GM23338 (cell line): ENCODE measurements at regions not wholly inside any gene's neighbourhood (a gene's known extent, or its start where the extent isn't known, plus 50 kb on each side); places are given as distances from the start of the nearest gene placed in this dataset.

Experiments
- ATAC-seq: fragments of 200-7000 bp; cut with Tn5 transposase; 3 replicates; pipeline ENCODE4 v1.9.1; 2020
- DNase-seq: peaks from one replicate; pipeline ENCODE4 v3.0.0-alpha.2; 2015; ENCODE audit warnings: low spot score
- H2AFZ ChIP-seq: fragments of 200-600 bp; sonication (generic); 2 replicates; pipeline ENCODE4 v1.8.0; 2016; ENCODE audit warnings: antibody characterized with exemption, mild to moderate bottlenecking, moderate library complexity
- H3F3A ChIP-seq: fragments of 200-600 bp; sonication (generic); replicated peaks from 2 replicates; pipeline ENCODE4 v1.8.0; 2017; ENCODE audit warnings: antibody characterized with exemption, mixed run types, low read depth
- H3K27ac ChIP-seq: fragments of 200-600 bp; sonication (generic); 2 replicates; pipeline ENCODE4 v1.6.1; 2016; ENCODE audit warnings: low read depth
- H3K27me3 ChIP-seq: fragments of 200-600 bp; sonication (generic); 2 replicates; pipeline ENCODE4 v1.8.0; 2016; ENCODE audit warnings: mild to moderate bottlenecking, mixed run types, moderate library complexity; ENCODE audit not compliant: insufficient read depth
- H3K36me3 ChIP-seq: fragments of 200-600 bp; sonication (generic); 2 replicates; pipeline ENCODE4 v1.8.0; 2016; ENCODE audit warnings: mild to moderate bottlenecking; ENCODE audit not compliant: insufficient read depth
- H3K4me1 ChIP-seq: fragments of 200-600 bp; sonication (generic); 2 replicates; pipeline ENCODE4 v1.8.0; 2016; ENCODE audit warnings: mild to moderate bottlenecking, moderate library complexity; ENCODE audit not compliant: insufficient read depth
- H3K4me2 ChIP-seq: fragments of 200-600 bp; sonication (generic); 2 replicates; pipeline ENCODE4 v1.7.1; 2017; ENCODE audit warnings: mixed run types
- H3K4me3 ChIP-seq: fragments of 200-600 bp; sonication (generic); 2 replicates; pipeline ENCODE4 v1.6.1; 2016; ENCODE audit warnings: mixed run types
- H3K79me2 ChIP-seq: fragments of 200-600 bp; sonication (generic); replicated peaks from 2 replicates; pipeline ENCODE4 v1.8.0; 2017; ENCODE audit warnings: mild to moderate bottlenecking; ENCODE audit not compliant: insufficient read depth
- H3K9me2 ChIP-seq: fragments of 200-600 bp; sonication (generic); 2 replicates; pipeline ENCODE4 v1.8.0; 2017; ENCODE audit not compliant: insufficient read depth
- H4K20me1 ChIP-seq: fragments of 200-600 bp; sonication (generic); replicated peaks from 2 replicates; pipeline ENCODE4 v1.8.0; 2017; ENCODE audit warnings: mild to moderate bottlenecking; ENCODE audit not compliant: insufficient read depth
- H3K27ac Mint-ChIP-seq: 2 replicates; pipeline ENCODE4 v1.8.0; 2020; ENCODE audit warnings: inconsistent platforms, mild to moderate bottlenecking, moderate library complexity, mixed read lengths
- H3K27me3 Mint-ChIP-seq: 3 replicates; pipeline ENCODE4 v1.8.0; 2022; ENCODE audit warnings: low read depth, mild to moderate bottlenecking, moderate library complexity, mixed read lengths, inconsistent platforms; ENCODE audit not compliant: insufficient read depth, poor library complexity
- H3K36me3 Mint-ChIP-seq: 3 replicates; pipeline ENCODE4 v1.8.0; 2021; ENCODE audit warnings: low read depth, mild to moderate bottlenecking, inconsistent platforms, moderate library complexity, mixed read lengths
- H3K4me1 Mint-ChIP-seq: 3 replicates; pipeline ENCODE4 v1.8.0; 2020; ENCODE audit warnings: mild to moderate bottlenecking, inconsistent platforms, mixed read lengths
- H3K4me3 Mint-ChIP-seq: 3 replicates; pipeline ENCODE4 v1.8.0; 2021; ENCODE audit warnings: moderate library complexity, mild to moderate bottlenecking, inconsistent platforms, mixed read lengths
- H3K9me3 Mint-ChIP-seq: 3 replicates; pipeline ENCODE4 v1.8.0; 2020; ENCODE audit warnings: moderate library complexity, mild to moderate bottlenecking, inconsistent platforms, mixed read lengths
- EZH2 ChIP-seq: fragments of 200-600 bp; sonication (generic); IDR thresholded peaks from one replicate; pipeline ENCODE4 v1.8.0; 2017; ENCODE audit warnings: antibody characterized with exemption, mild to moderate bottlenecking, low read depth; ENCODE audit not compliant: unreplicated experiment
- JUNB ChIP-seq: IDR thresholded peaks from one replicate; pipeline ENCODE4 v1.6.1; 2016; ENCODE audit warnings: antibody characterized with exemption; ENCODE audit not compliant: unreplicated experiment
- POLR2AphosphoS5 ChIP-seq: IDR thresholded peaks from 2 replicates; pipeline ENCODE4 v1.6.1; 2016; ENCODE audit warnings: antibody characterized with exemption, low read depth
- ZNF114 ChIP-seq: fragments of 250-450 bp; sonication (Bioruptor Pico); IDR thresholded peaks from 2 replicates; pipeline ENCODE4 v1.5.0; 2020; ENCODE audit warnings: mild to moderate bottlenecking, moderate library complexity
- TF ChIP-seq, protein P1 (sequence below): fragments of 250-450 bp; sonication (Bioruptor Pico); IDR thresholded peaks from 2 replicates; pipeline ENCODE4 v1.5.0; 2020; ENCODE audit warnings: mild to moderate bottlenecking, moderate library complexity
- TF ChIP-seq, protein P2 (sequence below), 2 experiments: fragments of 200-600 bp in 1 of 2; sonication (generic) in 1 of 2; conservative IDR thresholded peaks; 2 replicates each; pipeline versions ENCODE4 v1.5.1 to v1.6.1; 2016 to 2017; ENCODE audit warnings: antibody characterized with exemption in 2 of 2, low read depth in 2 of 2, mild to moderate bottlenecking in 2 of 2, moderate library complexity in 1 of 2
- TF ChIP-seq, protein P3 (sequence below): IDR thresholded peaks from 2 replicates; pipeline ENCODE4 v1.6.1; 2016; ENCODE audit warnings: antibody characterized with exemption

DNA sequence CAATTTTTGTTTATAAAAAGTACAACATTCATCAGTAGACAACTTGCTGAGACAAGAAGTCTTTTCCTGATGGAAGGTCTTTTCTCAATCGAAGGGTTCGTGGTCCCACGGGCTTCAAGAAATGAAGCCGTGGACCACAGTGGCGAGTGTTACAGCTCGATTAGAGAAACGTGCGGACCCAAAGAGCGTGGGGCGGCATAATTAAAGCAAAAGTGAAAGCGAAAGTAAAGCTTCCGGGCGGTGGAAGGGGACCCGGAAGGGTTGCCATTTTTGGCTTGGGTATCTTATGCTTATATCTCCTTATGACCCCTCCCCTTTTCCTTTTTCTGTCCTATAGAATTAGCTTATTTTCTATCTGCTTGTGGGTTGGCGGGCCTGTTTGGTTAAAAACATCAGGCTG is 2309.4 kb upstream of the ACO1 start (continued):
- TF ChIP-seq, protein P1, sequence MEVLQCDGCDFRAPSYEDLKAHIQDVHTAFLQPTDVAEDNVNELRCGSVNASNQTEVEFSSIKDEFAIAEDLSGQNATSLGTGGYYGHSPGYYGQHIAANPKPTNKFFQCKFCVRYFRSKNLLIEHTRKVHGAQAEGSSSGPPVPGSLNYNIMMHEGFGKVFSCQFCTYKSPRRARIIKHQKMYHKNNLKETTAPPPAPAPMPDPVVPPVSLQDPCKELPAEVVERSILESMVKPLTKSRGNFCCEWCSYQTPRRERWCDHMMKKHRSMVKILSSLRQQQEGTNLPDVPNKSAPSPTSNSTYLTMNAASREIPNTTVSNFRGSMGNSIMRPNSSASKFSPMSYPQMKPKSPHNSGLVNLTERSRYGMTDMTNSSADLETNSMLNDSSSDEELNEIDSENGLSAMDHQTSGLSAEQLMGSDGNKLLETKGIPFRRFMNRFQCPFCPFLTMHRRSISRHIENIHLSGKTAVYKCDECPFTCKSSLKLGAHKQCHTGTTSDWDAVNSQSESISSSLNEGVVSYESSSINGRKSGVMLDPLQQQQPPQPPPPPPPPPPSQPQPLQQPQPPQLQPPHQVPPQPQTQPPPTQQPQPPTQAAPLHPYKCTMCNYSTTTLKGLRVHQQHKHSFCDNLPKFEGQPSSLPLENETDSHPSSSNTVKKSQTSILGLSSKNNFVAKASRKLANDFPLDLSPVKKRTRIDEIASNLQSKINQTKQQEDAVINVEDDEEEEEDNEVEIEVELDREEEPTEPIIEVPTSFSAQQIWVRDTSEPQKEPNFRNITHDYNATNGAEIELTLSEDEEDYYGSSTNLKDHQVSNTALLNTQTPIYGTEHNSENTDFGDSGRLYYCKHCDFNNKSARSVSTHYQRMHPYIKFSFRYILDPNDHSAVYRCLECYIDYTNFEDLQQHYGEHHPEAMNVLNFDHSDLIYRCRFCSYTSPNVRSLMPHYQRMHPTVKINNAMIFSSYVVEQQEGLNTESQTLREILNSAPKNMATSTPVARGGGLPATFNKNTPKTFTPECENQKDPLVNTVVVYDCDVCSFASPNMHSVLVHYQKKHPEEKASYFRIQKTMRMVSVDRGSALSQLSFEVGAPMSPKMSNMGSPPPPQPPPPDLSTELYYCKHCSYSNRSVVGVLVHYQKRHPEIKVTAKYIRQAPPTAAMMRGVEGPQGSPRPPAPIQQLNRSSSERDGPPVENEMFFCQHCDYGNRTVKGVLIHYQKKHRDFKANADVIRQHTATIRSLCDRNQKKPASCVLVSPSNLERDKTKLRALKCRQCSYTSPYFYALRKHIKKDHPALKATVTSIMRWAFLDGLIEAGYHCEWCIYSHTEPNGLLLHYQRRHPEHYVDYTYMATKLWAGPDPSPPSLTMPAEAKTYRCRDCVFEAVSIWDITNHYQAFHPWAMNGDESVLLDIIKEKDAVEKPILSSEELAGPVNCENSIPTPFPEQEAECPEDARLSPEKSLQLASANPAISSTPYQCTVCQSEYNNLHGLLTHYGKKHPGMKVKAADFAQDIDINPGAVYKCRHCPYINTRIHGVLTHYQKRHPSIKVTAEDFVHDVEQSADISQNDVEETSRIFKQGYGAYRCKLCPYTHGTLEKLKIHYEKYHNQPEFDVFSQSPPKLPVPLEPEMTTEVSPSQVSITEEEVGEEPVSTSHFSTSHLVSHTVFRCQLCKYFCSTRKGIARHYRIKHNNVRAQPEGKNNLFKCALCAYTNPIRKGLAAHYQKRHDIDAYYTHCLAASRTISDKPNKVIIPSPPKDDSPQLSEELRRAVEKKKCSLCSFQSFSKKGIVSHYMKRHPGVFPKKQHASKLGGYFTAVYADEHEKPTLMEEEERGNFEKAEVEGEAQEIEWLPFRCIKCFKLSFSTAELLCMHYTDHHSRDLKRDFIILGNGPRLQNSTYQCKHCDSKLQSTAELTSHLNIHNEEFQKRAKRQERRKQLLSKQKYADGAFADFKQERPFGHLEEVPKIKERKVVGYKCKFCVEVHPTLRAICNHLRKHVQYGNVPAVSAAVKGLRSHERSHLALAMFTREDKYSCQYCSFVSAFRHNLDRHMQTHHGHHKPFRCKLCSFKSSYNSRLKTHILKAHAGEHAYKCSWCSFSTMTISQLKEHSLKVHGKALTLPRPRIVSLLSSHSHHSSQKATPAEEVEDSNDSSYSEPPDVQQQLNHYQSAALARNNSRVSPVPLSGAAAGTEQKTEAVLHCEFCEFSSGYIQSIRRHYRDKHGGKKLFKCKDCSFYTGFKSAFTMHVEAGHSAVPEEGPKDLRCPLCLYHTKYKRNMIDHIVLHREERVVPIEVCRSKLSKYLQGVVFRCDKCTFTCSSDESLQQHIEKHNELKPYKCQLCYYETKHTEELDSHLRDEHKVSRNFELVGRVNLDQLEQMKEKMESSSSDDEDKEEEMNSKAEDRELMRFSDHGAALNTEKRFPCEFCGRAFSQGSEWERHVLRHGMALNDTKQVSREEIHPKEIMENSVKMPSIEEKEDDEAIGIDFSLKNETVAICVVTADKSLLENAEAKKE (CRISPR knock-in tag), result no peak
- no peak for TF ChIP-seq POLR2AphosphoS5
- TF ChIP-seq, protein P2, sequence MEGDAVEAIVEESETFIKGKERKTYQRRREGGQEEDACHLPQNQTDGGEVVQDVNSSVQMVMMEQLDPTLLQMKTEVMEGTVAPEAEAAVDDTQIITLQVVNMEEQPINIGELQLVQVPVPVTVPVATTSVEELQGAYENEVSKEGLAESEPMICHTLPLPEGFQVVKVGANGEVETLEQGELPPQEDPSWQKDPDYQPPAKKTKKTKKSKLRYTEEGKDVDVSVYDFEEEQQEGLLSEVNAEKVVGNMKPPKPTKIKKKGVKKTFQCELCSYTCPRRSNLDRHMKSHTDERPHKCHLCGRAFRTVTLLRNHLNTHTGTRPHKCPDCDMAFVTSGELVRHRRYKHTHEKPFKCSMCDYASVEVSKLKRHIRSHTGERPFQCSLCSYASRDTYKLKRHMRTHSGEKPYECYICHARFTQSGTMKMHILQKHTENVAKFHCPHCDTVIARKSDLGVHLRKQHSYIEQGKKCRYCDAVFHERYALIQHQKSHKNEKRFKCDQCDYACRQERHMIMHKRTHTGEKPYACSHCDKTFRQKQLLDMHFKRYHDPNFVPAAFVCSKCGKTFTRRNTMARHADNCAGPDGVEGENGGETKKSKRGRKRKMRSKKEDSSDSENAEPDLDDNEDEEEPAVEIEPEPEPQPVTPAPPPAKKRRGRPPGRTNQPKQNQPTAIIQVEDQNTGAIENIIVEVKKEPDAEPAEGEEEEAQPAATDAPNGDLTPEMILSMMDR (conservative IDR thresholded peaks at IDR 0.05; ENCODE audit: low read depth in 2 of 2), result no peak
- no peak for TF ChIP-seq ZNF114 (CRISPR knock-in tag)
- no peak for TF ChIP-seq JUNB

DNA sequence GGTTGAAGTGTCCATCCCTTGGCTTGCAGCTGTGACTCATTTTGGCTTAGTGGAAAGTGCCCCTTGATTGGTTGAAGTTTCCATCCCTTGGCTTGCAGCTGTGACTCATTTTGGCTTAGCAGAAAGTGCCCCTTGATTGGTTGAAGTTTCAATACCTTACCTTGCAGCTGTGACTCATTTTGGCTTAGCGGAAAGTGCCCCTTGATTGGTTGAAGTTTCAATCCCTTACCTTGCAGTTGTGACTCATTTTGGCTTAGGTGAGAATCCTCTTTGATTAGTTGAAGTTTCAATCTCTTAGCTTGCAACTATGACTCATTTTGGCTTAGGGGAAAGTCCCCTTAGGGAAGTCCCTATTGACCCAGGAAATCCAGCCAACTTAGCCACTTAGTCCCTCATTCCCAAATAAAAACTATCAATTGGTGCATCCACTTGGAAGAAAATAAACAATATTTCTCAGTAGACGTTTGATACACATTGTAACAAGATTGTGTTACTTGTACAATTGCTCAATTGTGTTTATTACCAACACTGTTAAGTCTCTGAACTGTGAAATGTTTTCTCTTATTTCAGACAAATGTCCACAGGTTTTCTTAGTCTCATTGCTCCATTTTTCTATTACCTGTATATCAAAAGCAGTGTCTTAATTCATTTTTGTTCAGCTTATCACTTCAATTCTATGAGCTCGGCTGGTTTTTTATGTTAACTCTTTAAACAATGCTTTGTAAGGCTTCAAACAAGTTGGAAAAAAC is 2308.8 kb upstream of the ACO1 start:
- no peak for DNase-seq
- Histone ChIP-seq H3K36me3 (no peaks in the 10 kb centered on the region), H3K27ac (no peak overlapping the region), H3K4me3 (no peak overlapping the region), H3K9me2 (peaks cover 6% of the 10 kb centered on the region; the same call in 1 of the 2 replicates), H3K4me2 (no peak overlapping the region), H3K4me1 (no peaks in the 10 kb centered on the region), H3K27me3 (no peaks in the 10 kb centered on the region), H3K79me2 (no peaks in the 10 kb centered on the region), H3F3A (no peaks in the 10 kb centered on the region), H4K20me1 (no peaks in the 10 kb centered on the region), H2AFZ (peak overlapping the region; percentile 47; the same call in 1 of the 2 replicates)
- Mint-ChIP-seq H3K27me3 (no peaks in the 10 kb centered on the region), H3K4me3 (no peak overlapping the region), H3K27ac (no peak overlapping the region), H3K9me3 (no peaks in the 10 kb centered on the region; the same call in 2 of the 3 replicates), H3K36me3 (no peaks in the 10 kb centered on the region), H3K4me1 (no peaks in the 10 kb centered on the region)
- ATAC-seq, result no peak
- TF ChIP-seq ZNF114 (CRISPR knock-in tag) (no peak), EZH2 (no peak), POLR2AphosphoS5 (no peak)
- TF ChIP-seq, protein P3, sequence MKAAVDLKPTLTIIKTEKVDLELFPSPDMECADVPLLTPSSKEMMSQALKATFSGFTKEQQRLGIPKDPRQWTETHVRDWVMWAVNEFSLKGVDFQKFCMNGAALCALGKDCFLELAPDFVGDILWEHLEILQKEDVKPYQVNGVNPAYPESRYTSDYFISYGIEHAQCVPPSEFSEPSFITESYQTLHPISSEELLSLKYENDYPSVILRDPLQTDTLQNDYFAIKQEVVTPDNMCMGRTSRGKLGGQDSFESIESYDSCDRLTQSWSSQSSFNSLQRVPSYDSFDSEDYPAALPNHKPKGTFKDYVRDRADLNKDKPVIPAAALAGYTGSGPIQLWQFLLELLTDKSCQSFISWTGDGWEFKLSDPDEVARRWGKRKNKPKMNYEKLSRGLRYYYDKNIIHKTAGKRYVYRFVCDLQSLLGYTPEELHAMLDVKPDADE, result no peak
